ENCODE measurements at regions not wholly inside any gene's neighbourhood (a gene's known extent, or its start where the extent isn't known, plus 50 kb on each side); places are given as distances from the start of the nearest gene placed in this dataset.

DNA sequence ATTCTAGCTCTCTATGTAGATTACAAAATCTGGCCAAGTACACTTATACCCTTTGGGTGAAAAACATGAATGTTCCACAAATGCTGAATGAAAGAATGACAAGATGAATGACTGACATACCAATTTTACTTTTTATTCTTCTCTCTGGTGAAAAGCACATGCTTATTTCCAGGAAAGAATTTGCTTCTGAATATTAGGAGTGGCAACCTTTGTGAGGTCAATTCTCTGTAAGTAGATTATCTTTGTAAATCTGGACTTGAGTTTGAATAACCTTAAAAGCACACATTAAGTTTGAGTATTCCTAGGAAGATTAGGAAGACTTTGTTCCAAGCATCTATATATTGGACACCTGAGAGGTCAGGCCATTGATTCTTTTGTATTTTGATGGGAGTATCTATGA, 78.1 kb upstream of the P2RY1 start:
- TF ChIP-seq TAF1 (IDR thresholded peaks at IDR 0.05; ENCODE audit: low read depth) (no peak), NFIC (IDR thresholded peaks at IDR 0.05) (no peak), TEAD4 (IDR thresholded peaks at IDR 0.05) (no peak), USF1 (IDR thresholded peaks at IDR 0.05) (no peak)

DNA sequence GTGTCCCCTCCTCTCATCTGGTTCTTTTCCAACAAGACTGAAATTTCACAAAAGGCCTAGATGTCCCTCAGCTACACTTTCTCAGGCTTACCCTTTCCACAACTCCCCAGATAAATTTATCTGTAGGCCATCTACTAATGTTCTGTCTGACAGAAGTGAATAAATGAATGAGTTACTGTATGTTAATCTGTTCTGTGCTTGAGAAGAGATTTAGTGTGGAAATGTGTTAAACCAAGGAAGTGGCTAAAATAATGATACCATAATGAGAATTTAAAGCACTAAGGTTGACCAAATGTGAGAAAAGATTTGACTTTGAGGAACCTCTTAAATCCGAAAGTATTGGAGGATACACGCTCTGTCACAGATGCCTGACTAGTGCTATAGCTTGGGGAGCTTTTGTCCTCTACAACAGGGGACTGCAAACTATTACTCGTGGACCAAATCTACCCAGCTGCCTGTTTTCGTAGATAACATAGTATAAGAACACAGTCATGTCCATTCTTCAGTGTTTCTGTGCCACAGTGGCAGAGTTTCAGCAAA, 74.8 kb upstream of the P2RY1 start:
- TF ChIP-seq RAD21 (IDR thresholded peaks at IDR 0.05; ENCODE audit: low read depth) (no peak), CEBPB (IDR thresholded peaks at IDR 0.05) (no peak), EGR1 (IDR thresholded peaks at IDR 0.05) (no peak), YY1 (IDR thresholded peaks at IDR 0.05; ENCODE audit: low read depth) (no peak), EP300 (IDR thresholded peaks at IDR 0.05; ENCODE audit: borderline replicate concordance) (no peak), ZBTB7A (IDR thresholded peaks at IDR 0.05; ENCODE audit: low read depth) (no peak), TEAD4 (IDR thresholded peaks at IDR 0.05) (no peak), USF1 (IDR thresholded peaks at IDR 0.05) (no peak), CREB1 (IDR thresholded peaks at IDR 0.05; ENCODE audit: low read depth) (no peak), TAF1 (IDR thresholded peaks at IDR 0.05; ENCODE audit: low read depth) (no peak), TCF12 (IDR thresholded peaks at IDR 0.05; ENCODE audit: low read depth) (no peak), FOXM1 (IDR thresholded peaks at IDR 0.05; ENCODE audit: borderline replicate concordance, low read depth) (no peak), NFIC (IDR thresholded peaks at IDR 0.05) (no peak)
- TF ChIP-seq, protein P1, sequence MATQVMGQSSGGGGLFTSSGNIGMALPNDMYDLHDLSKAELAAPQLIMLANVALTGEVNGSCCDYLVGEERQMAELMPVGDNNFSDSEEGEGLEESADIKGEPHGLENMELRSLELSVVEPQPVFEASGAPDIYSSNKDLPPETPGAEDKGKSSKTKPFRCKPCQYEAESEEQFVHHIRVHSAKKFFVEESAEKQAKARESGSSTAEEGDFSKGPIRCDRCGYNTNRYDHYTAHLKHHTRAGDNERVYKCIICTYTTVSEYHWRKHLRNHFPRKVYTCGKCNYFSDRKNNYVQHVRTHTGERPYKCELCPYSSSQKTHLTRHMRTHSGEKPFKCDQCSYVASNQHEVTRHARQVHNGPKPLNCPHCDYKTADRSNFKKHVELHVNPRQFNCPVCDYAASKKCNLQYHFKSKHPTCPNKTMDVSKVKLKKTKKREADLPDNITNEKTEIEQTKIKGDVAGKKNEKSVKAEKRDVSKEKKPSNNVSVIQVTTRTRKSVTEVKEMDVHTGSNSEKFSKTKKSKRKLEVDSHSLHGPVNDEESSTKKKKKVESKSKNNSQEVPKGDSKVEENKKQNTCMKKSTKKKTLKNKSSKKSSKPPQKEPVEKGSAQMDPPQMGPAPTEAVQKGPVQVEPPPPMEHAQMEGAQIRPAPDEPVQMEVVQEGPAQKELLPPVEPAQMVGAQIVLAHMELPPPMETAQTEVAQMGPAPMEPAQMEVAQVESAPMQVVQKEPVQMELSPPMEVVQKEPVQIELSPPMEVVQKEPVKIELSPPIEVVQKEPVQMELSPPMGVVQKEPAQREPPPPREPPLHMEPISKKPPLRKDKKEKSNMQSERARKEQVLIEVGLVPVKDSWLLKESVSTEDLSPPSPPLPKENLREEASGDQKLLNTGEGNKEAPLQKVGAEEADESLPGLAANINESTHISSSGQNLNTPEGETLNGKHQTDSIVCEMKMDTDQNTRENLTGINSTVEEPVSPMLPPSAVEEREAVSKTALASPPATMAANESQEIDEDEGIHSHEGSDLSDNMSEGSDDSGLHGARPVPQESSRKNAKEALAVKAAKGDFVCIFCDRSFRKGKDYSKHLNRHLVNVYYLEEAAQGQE (IDR thresholded peaks at IDR 0.05; ENCODE audit: low read depth), result no peak
- TF ChIP-seq, protein P2, sequence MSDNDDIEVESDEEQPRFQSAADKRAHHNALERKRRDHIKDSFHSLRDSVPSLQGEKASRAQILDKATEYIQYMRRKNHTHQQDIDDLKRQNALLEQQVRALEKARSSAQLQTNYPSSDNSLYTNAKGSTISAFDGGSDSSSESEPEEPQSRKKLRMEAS (IDR thresholded peaks at IDR 0.05), result no peak

GRCh38 chr3:152760591-152760990, 74.3 kb upstream of the P2RY1 start:
- no peak for TF ChIP-seq YY1 (IDR thresholded peaks at IDR 0.05; ENCODE audit: low read depth)
- TF ChIP-seq ZBTB7A (IDR thresholded peaks at IDR 0.05; ENCODE audit: low read depth), result no peak
- no peak for TF ChIP-seq TCF12 (IDR thresholded peaks at IDR 0.05; ENCODE audit: low read depth)
- TF ChIP-seq USF1 (IDR thresholded peaks at IDR 0.05), result no peak
- TF ChIP-seq NFIC (IDR thresholded peaks at IDR 0.05), result no peak
- TF ChIP-seq FOXM1 (IDR thresholded peaks at IDR 0.05; ENCODE audit: borderline replicate concordance, low read depth), result no peak
- TF ChIP-seq, protein P1 (IDR thresholded peaks at IDR 0.05; ENCODE audit: low read depth), result no peak

DNA sequence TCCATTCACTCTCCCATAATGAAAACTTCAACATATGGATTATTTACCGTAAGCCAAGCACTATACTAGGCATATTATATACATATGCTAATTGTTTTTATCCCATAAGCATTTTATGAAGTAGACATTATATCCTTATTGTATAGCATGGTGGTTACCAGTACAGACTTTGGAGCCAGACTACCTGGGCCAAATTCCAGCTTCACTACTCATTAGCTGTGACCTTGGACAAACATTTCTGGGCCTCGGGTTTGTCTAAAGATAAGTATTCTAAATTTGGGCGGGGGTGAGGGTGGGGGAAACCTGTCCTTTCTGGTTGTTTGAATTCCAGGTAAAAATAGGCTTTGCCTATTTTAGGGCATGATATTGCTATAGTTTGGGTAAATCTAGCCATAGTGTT, 66.5 kb upstream of the P2RY1 start:
- no peak for TF ChIP-seq USF1 (IDR thresholded peaks at IDR 0.05)
- TF ChIP-seq TEAD4 (IDR thresholded peaks at IDR 0.05), result no peak
- no peak for TF ChIP-seq TAF1 (IDR thresholded peaks at IDR 0.05; ENCODE audit: low read depth)
- no peak for TF ChIP-seq FOXM1 (IDR thresholded peaks at IDR 0.05; ENCODE audit: borderline replicate concordance, low read depth)
- TF ChIP-seq, protein P2 (IDR thresholded peaks at IDR 0.05), result no peak
- TF ChIP-seq YY1 (IDR thresholded peaks at IDR 0.05; ENCODE audit: low read depth), result no peak
- no peak for TF ChIP-seq TCF12 (IDR thresholded peaks at IDR 0.05; ENCODE audit: low read depth)
- no peak for TF ChIP-seq RAD21 (IDR thresholded peaks at IDR 0.05; ENCODE audit: low read depth)
- TF ChIP-seq EGR1 (IDR thresholded peaks at IDR 0.05), result no peak
- no peak for TF ChIP-seq CREB1 (IDR thresholded peaks at IDR 0.05; ENCODE audit: low read depth)
- no peak for TF ChIP-seq CEBPB (IDR thresholded peaks at IDR 0.05)

DNA sequence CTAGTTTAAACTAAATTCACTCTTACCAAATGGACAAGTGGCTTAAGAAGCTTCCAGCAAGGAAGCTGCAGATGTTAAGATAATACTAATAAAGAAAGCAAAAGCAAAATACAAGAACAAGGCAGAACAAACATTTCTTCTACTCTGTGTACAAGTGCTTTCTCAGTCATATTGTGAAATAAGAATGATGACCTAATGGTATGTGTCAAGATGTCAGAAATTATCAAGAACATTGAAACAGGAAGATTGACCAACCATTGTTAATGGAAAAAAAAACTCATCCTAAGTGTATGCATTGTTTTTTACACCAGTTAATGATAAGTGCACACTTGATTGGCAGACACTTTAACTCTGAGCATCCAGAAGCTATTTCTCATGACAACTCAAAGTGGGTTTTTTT, 65.4 kb upstream of the P2RY1 start:
- TF ChIP-seq EGR1 (IDR thresholded peaks at IDR 0.05) (no peak), USF1 (IDR thresholded peaks at IDR 0.05) (no peak), TAF1 (IDR thresholded peaks at IDR 0.05; ENCODE audit: low read depth) (no peak)
- TF ChIP-seq, protein P2 (IDR thresholded peaks at IDR 0.05), result no peak
- TF ChIP-seq, protein P1 (IDR thresholded peaks at IDR 0.05; ENCODE audit: low read depth), result no peak
